Testis (tissue), 2 donors: ENCODE measurements at regions not wholly inside any gene's neighbourhood (a gene's known extent, or its start where the extent isn't known, plus 50 kb on each side); places are given as distances from the start of the nearest gene placed in this dataset.

Experiments used
- POLR2A ChIP-seq: fragments of 450-650 bp; IDR thresholded peaks from one replicate; pipeline ENCODE4 v1.6.1; 2017; ENCODE audit warnings: antibody characterized with exemption, mild to moderate bottlenecking, moderate library complexity
- TF ChIP-seq, protein P1 (sequence below), 3 experiments: fragments of 450-650 bp in 2 of 3; fragments of 200-600 bp in 1 of 3; sonication (generic) in 1 of 3; IDR thresholded peaks; one replicate each; pipeline ENCODE4 v1.5.1; 2016 to 2019; ENCODE audit warnings: antibody characterized with exemption in 3 of 3, mild to moderate bottlenecking in 2 of 3, moderate library complexity in 1 of 3

DNA sequence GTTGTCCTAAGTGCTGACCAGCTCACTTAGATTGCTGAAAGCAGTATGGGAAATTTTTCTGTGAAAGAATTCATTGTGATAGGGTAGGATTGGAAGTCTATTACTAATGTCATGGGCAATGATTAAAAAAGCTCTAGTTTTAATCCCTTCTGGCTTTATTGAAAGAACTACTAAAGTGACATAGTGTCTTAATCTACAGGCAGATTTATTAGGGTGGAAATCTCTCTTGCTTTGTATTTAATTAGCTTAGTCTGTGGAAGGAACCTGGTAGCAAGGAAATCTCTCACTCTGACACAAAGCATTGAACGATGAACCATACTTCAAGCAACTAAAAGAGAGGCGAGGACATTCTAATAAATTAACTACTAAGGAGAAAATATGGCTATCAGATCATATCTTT lies 1029.2 kb upstream of the PCDH20 start:
- TF ChIP-seq, protein P1, sequence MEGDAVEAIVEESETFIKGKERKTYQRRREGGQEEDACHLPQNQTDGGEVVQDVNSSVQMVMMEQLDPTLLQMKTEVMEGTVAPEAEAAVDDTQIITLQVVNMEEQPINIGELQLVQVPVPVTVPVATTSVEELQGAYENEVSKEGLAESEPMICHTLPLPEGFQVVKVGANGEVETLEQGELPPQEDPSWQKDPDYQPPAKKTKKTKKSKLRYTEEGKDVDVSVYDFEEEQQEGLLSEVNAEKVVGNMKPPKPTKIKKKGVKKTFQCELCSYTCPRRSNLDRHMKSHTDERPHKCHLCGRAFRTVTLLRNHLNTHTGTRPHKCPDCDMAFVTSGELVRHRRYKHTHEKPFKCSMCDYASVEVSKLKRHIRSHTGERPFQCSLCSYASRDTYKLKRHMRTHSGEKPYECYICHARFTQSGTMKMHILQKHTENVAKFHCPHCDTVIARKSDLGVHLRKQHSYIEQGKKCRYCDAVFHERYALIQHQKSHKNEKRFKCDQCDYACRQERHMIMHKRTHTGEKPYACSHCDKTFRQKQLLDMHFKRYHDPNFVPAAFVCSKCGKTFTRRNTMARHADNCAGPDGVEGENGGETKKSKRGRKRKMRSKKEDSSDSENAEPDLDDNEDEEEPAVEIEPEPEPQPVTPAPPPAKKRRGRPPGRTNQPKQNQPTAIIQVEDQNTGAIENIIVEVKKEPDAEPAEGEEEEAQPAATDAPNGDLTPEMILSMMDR (IDR thresholded peaks at IDR 0.05), result no peak
- no peak for TF ChIP-seq POLR2A
